ENCODE measurements at regions not wholly inside any gene's neighbourhood (a gene's known extent, or its start where the extent isn't known, plus 50 kb on each side); places are given as distances from the start of the nearest gene placed in this dataset.

DNA sequence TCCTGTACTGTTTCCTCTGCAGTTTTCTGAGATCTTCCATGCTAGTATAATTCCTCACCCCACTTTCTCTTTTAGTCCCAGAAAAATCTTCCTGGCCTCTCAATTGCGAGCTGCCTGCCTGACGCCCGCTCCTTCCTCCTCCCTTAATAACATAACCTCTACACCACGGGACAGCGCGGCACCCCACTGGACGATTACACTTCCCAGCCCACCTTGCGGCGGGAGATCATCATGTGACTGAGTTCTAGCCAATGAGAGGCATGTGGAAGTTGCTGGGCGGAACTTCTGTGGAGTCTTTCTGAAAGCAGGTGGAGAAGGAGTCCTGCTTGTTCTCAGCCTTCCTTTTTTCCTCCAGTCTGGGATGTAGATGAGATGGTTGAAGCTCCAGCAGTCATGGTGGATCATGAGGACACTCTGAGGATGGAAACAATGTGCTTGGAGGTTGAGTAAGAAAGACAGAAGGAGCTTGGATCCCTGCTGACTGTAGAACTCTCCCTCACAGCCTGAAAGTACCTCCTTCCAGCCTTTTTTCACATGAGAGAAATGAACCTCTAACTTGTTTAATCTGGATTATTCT, 133.6 kb upstream of the VRK1 start:
- Histone ChIP-seq H3K27me3 (ENCODE audit: control insufficient read depth, insufficient read depth, low read length) (no peaks in the 10 kb centered on the region; the same call in 1 of the 2 replicates), H3K9ac (ENCODE audit: low read length) (no peak overlapping the region), H3K36me3 (ENCODE audit: control insufficient read depth, insufficient read depth, low read length) (no peaks in the 10 kb centered on the region), H3K9me3 (ENCODE audit: control insufficient read depth, insufficient read depth, low read depth, low read length) (peaks cover 6% of the 10 kb centered on the region; the same call in 1 of the 2 replicates), H3K27ac (ENCODE audit: low read depth, low read length) (no peak overlapping the region), H3K4me1 (ENCODE audit: control insufficient read depth, insufficient read depth, low read length) (0 out of 2 replicates have a peak, but pooled peaks cover 3% of the 10 kb centered on the region), H3K4me3 (ENCODE audit: low read depth, low read length) (no peak overlapping the region)

DNA sequence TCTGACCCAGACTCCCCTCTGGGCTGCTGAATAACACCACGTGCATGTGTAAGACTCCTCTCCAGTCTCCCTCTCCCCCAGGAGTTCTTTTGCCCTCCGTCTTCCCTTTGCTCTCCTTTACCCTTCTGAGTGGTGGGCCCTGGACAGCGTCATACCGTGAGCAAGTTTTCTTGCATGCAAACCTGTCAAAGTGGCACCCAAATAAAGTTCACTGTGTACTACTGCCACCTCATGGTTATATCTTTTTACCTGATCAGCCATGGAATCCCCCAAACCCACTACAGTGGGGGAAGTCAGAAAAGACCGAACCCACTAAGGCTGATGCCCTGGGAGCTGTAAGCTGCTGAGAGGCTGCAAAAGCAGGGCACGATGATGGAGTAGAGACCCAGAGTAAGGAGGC, 131.1 kb upstream of the VRK1 start:
- Histone ChIP-seq H3K4me1 (ENCODE audit: control insufficient read depth, insufficient read depth, low read length) (0 out of 2 replicates have a peak, but pooled peaks cover under 1% of the 10 kb centered on the region), H3K27ac (ENCODE audit: low read depth, low read length) (no peak overlapping the region), H3K9me3 (ENCODE audit: control insufficient read depth, insufficient read depth, low read depth, low read length) (peaks cover 6% of the 10 kb centered on the region; the same call in 1 of the 2 replicates), H3K9ac (ENCODE audit: low read length) (no peak overlapping the region), H3K4me3 (ENCODE audit: low read depth, low read length) (no peak overlapping the region), H3K36me3 (ENCODE audit: control insufficient read depth, insufficient read depth, low read length) (no peaks in the 10 kb centered on the region), H3K27me3 (ENCODE audit: control insufficient read depth, insufficient read depth, low read length) (peaks cover 4% of the 10 kb centered on the region; the same call in 1 of the 2 replicates)

DNA sequence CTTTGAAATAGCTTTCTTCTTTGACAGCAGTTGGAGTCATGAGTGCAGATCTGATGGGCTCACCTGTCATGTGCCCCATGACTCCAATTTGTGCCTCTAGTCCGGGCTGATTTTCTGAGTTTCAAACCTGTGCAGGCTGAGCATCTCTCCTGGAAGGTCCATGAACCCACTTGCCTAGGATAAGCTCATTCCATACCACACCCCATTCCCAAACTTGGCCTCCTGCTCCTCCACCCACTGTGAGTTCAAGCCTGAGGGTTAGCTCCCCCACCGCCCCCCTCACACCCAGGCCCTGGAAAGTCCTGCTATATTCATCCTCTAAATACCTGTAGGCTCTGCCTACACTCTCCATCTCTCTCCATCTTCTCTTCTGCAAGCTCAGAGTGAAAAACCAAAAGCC, 126.8 kb upstream of the VRK1 start:
- Histone ChIP-seq H3K9me3 (ENCODE audit: control insufficient read depth, insufficient read depth, low read depth, low read length) (peaks cover 6% of the 10 kb centered on the region; the same call in 1 of the 2 replicates), H3K36me3 (ENCODE audit: control insufficient read depth, insufficient read depth, low read length) (no peaks in the 10 kb centered on the region), H3K4me3 (ENCODE audit: low read depth, low read length) (no peak overlapping the region), H3K9ac (ENCODE audit: low read length) (no peak overlapping the region), H3K27me3 (ENCODE audit: control insufficient read depth, insufficient read depth, low read length) (peaks cover 8% of the 10 kb centered on the region), H3K4me1 (ENCODE audit: control insufficient read depth, insufficient read depth, low read length) (no peaks in the 10 kb centered on the region), H3K27ac (ENCODE audit: low read depth, low read length) (no peak overlapping the region)

DNA sequence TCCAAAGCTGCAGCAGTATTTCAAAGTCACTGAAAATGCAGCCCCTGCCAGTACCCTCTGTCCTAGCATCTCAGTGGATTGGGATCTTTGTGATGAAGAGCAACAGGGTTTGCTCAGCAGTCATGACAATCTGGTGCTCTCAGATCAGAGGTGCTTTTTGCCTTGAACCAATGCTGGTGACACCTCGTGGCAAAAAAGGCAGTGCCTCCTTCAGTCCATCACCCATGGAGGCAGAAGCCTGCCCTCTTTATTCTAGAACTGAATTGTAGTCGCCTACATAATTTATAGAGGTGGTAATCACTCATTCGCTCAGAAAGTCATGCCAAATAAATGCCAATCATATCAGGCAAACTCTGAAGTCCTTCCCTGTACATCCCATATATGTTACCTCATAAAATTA, 126.0 kb upstream of the VRK1 start:
- peaks cover 8% of the 10 kb centered on the region for H3K27me3 ChIP-seq (ENCODE audit: control insufficient read depth, insufficient read depth, low read length)
- H3K36me3 ChIP-seq (ENCODE audit: control insufficient read depth, insufficient read depth, low read length) = no peaks in the 10 kb centered on the region
- no peak overlapping the region for H3K4me3 ChIP-seq (ENCODE audit: low read depth, low read length)
- H3K9me3 ChIP-seq (ENCODE audit: control insufficient read depth, insufficient read depth, low read depth, low read length) = no peaks in the 10 kb centered on the region
- H3K9ac ChIP-seq (ENCODE audit: low read length) = no peak overlapping the region
- H3K4me1 ChIP-seq (ENCODE audit: control insufficient read depth, insufficient read depth, low read length) = no peaks in the 10 kb centered on the region
- no peak overlapping the region for H3K27ac ChIP-seq (ENCODE audit: low read depth, low read length)

DNA sequence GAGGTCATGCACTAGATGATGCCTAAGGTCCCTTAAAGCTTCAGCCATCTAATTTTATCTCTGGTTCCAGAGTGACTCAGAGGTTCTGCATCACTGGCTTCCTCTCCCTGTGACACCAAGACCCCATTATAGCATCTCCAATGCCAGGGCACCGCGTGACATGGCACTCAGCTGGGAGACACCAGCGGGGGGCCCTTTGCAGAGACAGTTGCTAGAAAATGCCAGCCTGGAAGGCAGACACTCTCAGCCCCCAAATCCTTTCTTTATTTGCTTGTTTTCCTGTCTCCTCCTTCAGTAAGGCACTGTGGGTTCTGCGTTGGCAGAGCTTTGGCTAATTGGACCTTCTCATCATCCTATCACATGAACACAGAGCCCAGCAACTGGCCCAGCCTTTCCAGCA, 123.5 kb upstream of the VRK1 start:
- Histone ChIP-seq H3K36me3 (ENCODE audit: control insufficient read depth, insufficient read depth, low read length) (no peaks in the 10 kb centered on the region), H3K9me3 (ENCODE audit: control insufficient read depth, insufficient read depth, low read depth, low read length) (0 out of 2 replicates have a peak, but pooled peaks cover 3% of the 10 kb centered on the region), H3K27me3 (ENCODE audit: control insufficient read depth, insufficient read depth, low read length) (peaks cover 18% of the 10 kb centered on the region), H3K27ac (ENCODE audit: low read depth, low read length) (no peak overlapping the region), H3K4me3 (ENCODE audit: low read depth, low read length) (no peak overlapping the region), H3K4me1 (ENCODE audit: control insufficient read depth, insufficient read depth, low read length) (no peaks in the 10 kb centered on the region), H3K9ac (ENCODE audit: low read length) (no peak overlapping the region)

DNA sequence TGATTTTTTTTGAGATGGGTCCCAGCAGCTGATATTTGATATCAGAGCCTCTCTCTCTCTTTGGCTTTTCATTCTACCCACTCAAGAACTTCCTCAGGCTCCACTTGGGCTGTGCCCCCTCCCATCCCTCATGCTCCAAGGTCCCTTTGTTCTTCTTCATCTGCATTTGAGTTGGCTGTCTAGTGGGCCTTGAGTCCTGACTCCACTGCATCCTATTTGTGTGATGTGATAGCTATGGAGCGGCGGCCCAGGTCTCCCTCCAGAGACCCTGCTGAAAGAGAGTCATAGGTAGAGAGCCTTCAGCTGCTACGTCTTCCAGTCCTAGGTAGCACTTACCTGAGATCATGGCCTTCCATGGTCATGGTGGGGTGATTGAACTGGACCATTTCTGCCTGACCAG, 123.1 kb upstream of the VRK1 start:
- H3K9me3 ChIP-seq (ENCODE audit: control insufficient read depth, insufficient read depth, low read depth, low read length) = 0 out of 2 replicates have a peak, but pooled peaks cover 3% of the 10 kb centered on the region
- H3K36me3 ChIP-seq (ENCODE audit: control insufficient read depth, insufficient read depth, low read length) = no peaks in the 10 kb centered on the region
- no peaks in the 10 kb centered on the region for H3K4me1 ChIP-seq (ENCODE audit: control insufficient read depth, insufficient read depth, low read length)
- H3K9ac ChIP-seq (ENCODE audit: low read length) = no peak overlapping the region
- H3K27me3 ChIP-seq (ENCODE audit: control insufficient read depth, insufficient read depth, low read length) = peaks cover 22% of the 10 kb centered on the region
- H3K4me3 ChIP-seq (ENCODE audit: low read depth, low read length) = no peak overlapping the region
- H3K27ac ChIP-seq (ENCODE audit: low read depth, low read length) = no peak overlapping the region

DNA sequence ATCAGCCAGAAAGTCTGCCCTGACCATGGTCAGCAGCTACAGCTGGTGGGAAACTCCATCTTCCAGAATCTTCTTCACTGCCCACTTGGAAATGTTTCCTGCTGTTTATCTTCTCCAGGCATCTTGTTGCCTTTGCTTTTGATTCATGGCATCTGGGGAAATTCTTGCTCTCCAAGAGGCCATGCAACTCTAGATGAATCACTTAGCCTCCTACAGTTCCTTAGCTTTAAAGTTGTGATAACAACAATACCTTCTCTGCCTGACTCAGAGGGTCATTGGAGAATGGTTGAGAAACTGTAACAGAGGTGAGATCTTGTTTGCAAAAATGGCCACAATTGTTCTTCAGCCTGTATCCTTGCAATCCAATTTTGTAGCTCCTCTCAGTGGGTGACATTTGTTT, 121.0 kb upstream of the VRK1 start:
- Histone ChIP-seq H3K27ac (ENCODE audit: low read depth, low read length) (no peak overlapping the region), H3K36me3 (ENCODE audit: control insufficient read depth, insufficient read depth, low read length) (no peaks in the 10 kb centered on the region), H3K27me3 (ENCODE audit: control insufficient read depth, insufficient read depth, low read length) (peaks cover 36% of the 10 kb centered on the region), H3K9ac (ENCODE audit: low read length) (no peak overlapping the region), H3K4me1 (ENCODE audit: control insufficient read depth, insufficient read depth, low read length) (no peaks in the 10 kb centered on the region), H3K9me3 (ENCODE audit: control insufficient read depth, insufficient read depth, low read depth, low read length) (0 out of 2 replicates have a peak, but pooled peaks cover 3% of the 10 kb centered on the region), H3K4me3 (ENCODE audit: low read depth, low read length) (no peak overlapping the region)

DNA sequence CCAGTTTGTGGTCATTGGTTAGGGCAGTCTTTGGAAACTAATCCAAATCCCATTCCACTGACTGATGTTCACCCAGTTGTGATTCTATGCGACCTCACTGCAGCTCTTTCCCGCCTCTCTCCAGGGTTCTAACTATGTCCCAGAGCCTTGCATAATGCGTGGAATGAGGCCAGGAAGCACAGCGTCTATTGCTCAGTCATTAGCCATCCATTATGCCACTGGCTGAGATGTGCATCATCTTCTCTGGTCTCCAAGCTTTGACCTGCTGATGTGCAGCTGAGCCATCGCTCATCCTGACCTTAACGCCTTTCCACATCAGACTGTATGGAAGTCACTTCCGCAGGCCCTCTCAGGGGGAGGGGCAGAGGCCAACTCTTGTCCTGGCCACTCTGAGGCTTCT, 115.4 kb upstream of the VRK1 start:
- Histone ChIP-seq H3K4me1 (ENCODE audit: control insufficient read depth, insufficient read depth, low read length) (no peaks in the 10 kb centered on the region), H3K9me3 (ENCODE audit: control insufficient read depth, insufficient read depth, low read depth, low read length) (0 out of 2 replicates have a peak, but pooled peaks cover 1% of the 10 kb centered on the region), H3K36me3 (ENCODE audit: control insufficient read depth, insufficient read depth, low read length) (no peaks in the 10 kb centered on the region), H3K4me3 (ENCODE audit: low read depth, low read length) (no peak overlapping the region), H3K9ac (ENCODE audit: low read length) (no peak overlapping the region), H3K27ac (ENCODE audit: low read depth, low read length) (no peak overlapping the region), H3K27me3 (ENCODE audit: control insufficient read depth, insufficient read depth, low read length) (peaks cover 88% of the 10 kb centered on the region)

DNA sequence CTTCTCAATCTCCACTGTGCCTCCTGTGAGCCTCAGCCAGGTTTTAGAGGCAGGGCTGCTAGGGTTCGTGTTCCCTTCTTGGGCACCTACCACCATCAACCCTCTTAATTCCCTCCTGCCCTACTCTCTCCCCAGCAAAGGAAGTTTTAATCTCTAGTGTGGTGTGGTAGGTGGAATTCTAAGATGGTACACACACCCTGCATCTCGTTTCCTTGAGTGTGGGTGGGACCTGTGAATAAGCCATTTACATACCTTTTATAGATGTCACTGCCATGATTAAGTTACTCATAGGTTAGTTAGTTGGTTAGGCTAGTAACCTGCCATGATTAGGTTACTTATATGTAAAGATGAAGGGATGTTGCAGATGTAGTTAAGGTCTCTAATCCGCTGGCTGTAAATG, 114.8 kb upstream of the VRK1 start:
- H3K9me3 ChIP-seq (ENCODE audit: control insufficient read depth, insufficient read depth, low read depth, low read length) = no peaks in the 10 kb centered on the region
- no peaks in the 10 kb centered on the region for H3K36me3 ChIP-seq (ENCODE audit: control insufficient read depth, insufficient read depth, low read length)
- no peak overlapping the region for H3K4me3 ChIP-seq (ENCODE audit: low read depth, low read length)
- H3K27me3 ChIP-seq (ENCODE audit: control insufficient read depth, insufficient read depth, low read length) = peaks cover 94% of the 10 kb centered on the region
- no peak overlapping the region for H3K9ac ChIP-seq (ENCODE audit: low read length)
- H3K27ac ChIP-seq (ENCODE audit: low read depth, low read length) = no peak overlapping the region
- H3K4me1 ChIP-seq (ENCODE audit: control insufficient read depth, insufficient read depth, low read length) = no peaks in the 10 kb centered on the region

DNA sequence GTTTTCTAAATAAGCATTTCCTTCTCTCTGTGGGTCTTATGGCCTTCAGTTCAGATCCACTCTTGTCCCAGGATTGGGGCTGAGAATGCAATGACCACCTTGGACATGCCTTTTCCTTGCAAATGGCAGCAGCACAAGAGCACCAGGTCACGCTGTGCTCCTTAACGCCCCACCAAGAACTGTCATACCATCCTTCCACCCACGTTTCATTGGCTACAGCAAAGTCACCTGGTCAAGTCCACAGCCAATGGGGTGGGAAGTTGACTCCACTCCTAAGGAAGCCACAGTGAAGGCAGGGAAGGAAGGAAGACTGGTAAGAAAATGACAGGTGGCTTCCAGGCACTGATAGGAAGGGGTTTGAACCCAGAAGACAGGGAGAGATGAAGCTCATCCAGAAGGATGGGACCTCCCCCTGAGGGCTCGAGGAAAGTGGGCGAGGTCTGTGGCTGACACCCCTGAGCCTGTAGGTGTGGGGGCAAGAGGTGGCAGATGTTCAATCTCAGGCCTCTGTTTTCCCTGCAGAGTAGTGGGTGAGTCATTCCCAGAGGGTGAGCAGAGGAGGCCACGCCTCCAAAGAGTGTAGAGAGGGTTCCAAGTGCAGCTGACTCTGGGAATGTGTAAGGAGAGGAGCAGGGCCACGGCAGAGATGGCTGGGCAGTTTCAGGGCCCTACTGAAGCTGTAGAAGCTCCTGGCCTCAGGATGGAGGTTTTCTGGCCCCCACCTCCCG, 113.5 kb upstream of the VRK1 start:
- H3K27ac ChIP-seq (ENCODE audit: low read depth, low read length) = no peak overlapping the region
- no peaks in the 10 kb centered on the region for H3K36me3 ChIP-seq (ENCODE audit: control insufficient read depth, insufficient read depth, low read length)
- no peaks in the 10 kb centered on the region for H3K4me1 ChIP-seq (ENCODE audit: control insufficient read depth, insufficient read depth, low read length)
- no peak overlapping the region for H3K4me3 ChIP-seq (ENCODE audit: low read depth, low read length)
- no peak overlapping the region for H3K9ac ChIP-seq (ENCODE audit: low read length)
- peaks cover 89% of the 10 kb centered on the region for H3K27me3 ChIP-seq (ENCODE audit: control insufficient read depth, insufficient read depth, low read length)
- no peaks in the 10 kb centered on the region for H3K9me3 ChIP-seq (ENCODE audit: control insufficient read depth, insufficient read depth, low read depth, low read length)

DNA sequence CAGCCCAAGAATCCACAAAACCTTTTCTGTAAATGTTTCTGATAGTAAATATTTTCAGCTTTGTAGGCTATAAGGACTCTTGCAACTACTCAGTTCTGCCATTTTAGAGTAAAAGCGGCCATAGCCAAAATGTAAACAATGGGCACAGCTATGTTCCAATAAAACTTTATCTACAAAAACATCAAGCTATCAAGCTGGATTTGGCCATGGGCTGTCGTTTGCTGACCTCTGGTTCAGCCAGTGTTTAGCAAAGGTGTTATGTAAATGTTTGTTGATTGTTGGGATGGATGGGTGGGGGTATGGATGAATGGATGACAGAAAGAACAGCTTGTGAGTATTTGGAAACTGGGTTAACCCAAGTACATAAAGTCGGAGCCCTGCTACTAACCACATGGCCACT, 111.1 kb upstream of the VRK1 start:
- Histone ChIP-seq H3K36me3 (ENCODE audit: control insufficient read depth, insufficient read depth, low read length) (no peaks in the 10 kb centered on the region), H3K9ac (ENCODE audit: low read length) (no peak overlapping the region), H3K27me3 (ENCODE audit: control insufficient read depth, insufficient read depth, low read length) (peaks cover 89% of the 10 kb centered on the region), H3K4me1 (ENCODE audit: control insufficient read depth, insufficient read depth, low read length) (no peaks in the 10 kb centered on the region), H3K4me3 (ENCODE audit: low read depth, low read length) (no peak overlapping the region), H3K9me3 (ENCODE audit: control insufficient read depth, insufficient read depth, low read depth, low read length) (no peaks in the 10 kb centered on the region), H3K27ac (ENCODE audit: low read depth, low read length) (no peak overlapping the region)
